ENCODE measurements at regions not wholly inside any gene's neighbourhood (a gene's known extent, or its start where the extent isn't known, plus 50 kb on each side); places are given as distances from the start of the nearest gene placed in this dataset.

GRCh38 chr18:65239787-65240186 lies 511.0 kb upstream of the CDH7 start:
- no peaks in the 10 kb centered on the region for H4K20me1 ChIP-seq (ENCODE audit: control insufficient read depth, extremely low read depth, insufficient read depth, low read length)
- H3K27ac ChIP-seq (ENCODE audit: insufficient read depth, low read length): no peak overlapping the region
- no peaks in the 10 kb centered on the region for H3K4me1 ChIP-seq (ENCODE audit: control insufficient read depth, extremely low read depth, insufficient read depth, low read length)
- TF ChIP-seq EZH2 (IDR thresholded peaks at IDR 0.05; ENCODE audit: low read length, missing control alignments) (no peak), CTCF (conservative IDR thresholded peaks at IDR 0.05 in 1 of 2, IDR thresholded peaks at IDR 0.05 in 1 of 2; ENCODE audit: low read depth in 1 of 2, low read length in 2 of 2) (no peak)
- no peaks in the 10 kb centered on the region for H3K36me3 ChIP-seq (ENCODE audit: control insufficient read depth, insufficient read depth, low read length)
- H3K4me2 ChIP-seq (ENCODE audit: extremely low read depth, insufficient read depth, low read length): no peak overlapping the region
- no peak overlapping the region for H3K9ac ChIP-seq (ENCODE audit: insufficient read depth, low read length)
- no peak overlapping the region for H2AFZ ChIP-seq (ENCODE audit: low read length)
- H3K27me3 ChIP-seq (ENCODE audit: control insufficient read depth, insufficient read depth, low read length): no peaks in the 10 kb centered on the region
- no peaks in the 10 kb centered on the region for H3K9me3 ChIP-seq (ENCODE audit: control insufficient read depth, insufficient read depth, low read depth, low read length)
- DNase-seq (ENCODE audit: low read depth in 2 of 2): no peak
- H3K79me2 ChIP-seq (ENCODE audit: control insufficient read depth, insufficient read depth, low read length): no peaks in the 10 kb centered on the region
- no peak overlapping the region for H3K4me3 ChIP-seq (replicated peaks in 1 of 4; ENCODE audit: control extremely low read depth in 1 of 4, insufficient read depth in 1 of 4, low read depth in 3 of 4, low read length in 4 of 4)

GRCh38 chr18:65235966-65236624 lies 514.7 kb upstream of the CDH7 start:
- no peak overlapping the region for H2AFZ ChIP-seq (ENCODE audit: low read length)
- no peaks in the 10 kb centered on the region for H4K20me1 ChIP-seq (ENCODE audit: control insufficient read depth, extremely low read depth, insufficient read depth, low read length)
- no peak overlapping the region for H3K9ac ChIP-seq (ENCODE audit: insufficient read depth, low read length)
- no peak overlapping the region for H3K4me2 ChIP-seq (ENCODE audit: extremely low read depth, insufficient read depth, low read length)
- TF ChIP-seq CTCF (conservative IDR thresholded peaks at IDR 0.05 in 1 of 2, IDR thresholded peaks at IDR 0.05 in 1 of 2; ENCODE audit: low read depth in 1 of 2, low read length in 2 of 2) (no peak), EZH2 (IDR thresholded peaks at IDR 0.05; ENCODE audit: low read length, missing control alignments) (no peak)
- H3K36me3 ChIP-seq (ENCODE audit: control insufficient read depth, insufficient read depth, low read length): no peaks in the 10 kb centered on the region
- H3K79me2 ChIP-seq (ENCODE audit: control insufficient read depth, insufficient read depth, low read length): no peaks in the 10 kb centered on the region
- no peaks in the 10 kb centered on the region for H3K9me3 ChIP-seq (ENCODE audit: control insufficient read depth, insufficient read depth, low read depth, low read length)
- H3K27ac ChIP-seq (ENCODE audit: insufficient read depth, low read length): no peak overlapping the region
- no peaks in the 10 kb centered on the region for H3K4me1 ChIP-seq (ENCODE audit: control insufficient read depth, extremely low read depth, insufficient read depth, low read length)
- no peaks in the 10 kb centered on the region for H3K27me3 ChIP-seq (ENCODE audit: control insufficient read depth, insufficient read depth, low read length)
- no peak for DNase-seq (ENCODE audit: low read depth in 2 of 2)
- no peak overlapping the region for H3K4me3 ChIP-seq (replicated peaks in 1 of 4; ENCODE audit: control extremely low read depth in 1 of 4, insufficient read depth in 1 of 4, low read depth in 3 of 4, low read length in 4 of 4)

DNA sequence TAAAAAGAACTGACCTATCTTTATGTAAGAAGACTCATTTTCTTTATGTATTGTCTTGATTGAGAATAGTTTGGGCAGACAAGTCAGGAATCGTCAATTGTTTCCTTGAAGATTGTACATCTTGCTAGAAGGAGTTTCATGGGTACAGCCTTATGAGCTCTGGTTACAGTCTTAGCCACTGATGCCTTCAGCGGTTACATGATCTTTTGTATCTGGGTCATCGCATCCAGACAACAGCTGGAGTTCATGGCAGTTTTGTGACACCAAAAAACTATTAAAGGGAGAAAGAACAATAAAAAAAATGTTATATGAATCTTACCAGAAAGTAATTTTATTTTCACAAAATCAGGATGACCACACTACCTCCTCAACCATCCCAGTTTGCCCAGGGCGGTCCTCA lies 520.5 kb upstream of the CDH7 start:
- TF ChIP-seq EZH2 (IDR thresholded peaks at IDR 0.05; ENCODE audit: low read length, missing control alignments) (no peak), CTCF (conservative IDR thresholded peaks at IDR 0.05 in 1 of 2, IDR thresholded peaks at IDR 0.05 in 1 of 2; ENCODE audit: low read depth in 1 of 2, low read length in 2 of 2) (no peak)
- DNase-seq (ENCODE audit: low read depth in 2 of 2): no peak
- no peak overlapping the region for H3K4me2 ChIP-seq (ENCODE audit: extremely low read depth, insufficient read depth, low read length)
- no peaks in the 10 kb centered on the region for H3K27me3 ChIP-seq (ENCODE audit: control insufficient read depth, insufficient read depth, low read length)
- no peak overlapping the region for H3K27ac ChIP-seq (ENCODE audit: insufficient read depth, low read length)
- H3K4me3 ChIP-seq (replicated peaks in 1 of 4; ENCODE audit: control extremely low read depth in 1 of 4, insufficient read depth in 1 of 4, low read depth in 3 of 4, low read length in 4 of 4): no peak overlapping the region
- H3K4me1 ChIP-seq (ENCODE audit: control insufficient read depth, extremely low read depth, insufficient read depth, low read length): no peaks in the 10 kb centered on the region
- no peaks in the 10 kb centered on the region for H3K79me2 ChIP-seq (ENCODE audit: control insufficient read depth, insufficient read depth, low read length)
- no peak overlapping the region for H3K9ac ChIP-seq (ENCODE audit: insufficient read depth, low read length)
- H4K20me1 ChIP-seq (ENCODE audit: control insufficient read depth, extremely low read depth, insufficient read depth, low read length): no peaks in the 10 kb centered on the region
- no peaks in the 10 kb centered on the region for H3K36me3 ChIP-seq (ENCODE audit: control insufficient read depth, insufficient read depth, low read length)
- H3K9me3 ChIP-seq (ENCODE audit: control insufficient read depth, insufficient read depth, low read depth, low read length): no peaks in the 10 kb centered on the region
- no peak overlapping the region for H2AFZ ChIP-seq (ENCODE audit: low read length)

All from fibroblast of lung (primary cell).